SK-N-SH (cell line): ENCODE measurements at regions not wholly inside any gene's neighbourhood (a gene's known extent, or its start where the extent isn't known, plus 50 kb on each side); places are given as distances from the start of the nearest gene placed in this dataset.

Source experiments
- EP300 ChIP-seq, 2 experiments: IDR thresholded peaks; 2 replicates each; pipeline versions ENCODE4 v1.4.0 to v1.6.1; 2012; ENCODE audit warnings: borderline replicate concordance in 1 of 2, low read depth in 1 of 2, low read length in 1 of 2
- EZH2phosphoT487 ChIP-seq: fragments of 200-600 bp; sonication (generic); IDR thresholded peaks from 2 replicates; pipeline ENCODE4 v1.6.1; 2017; ENCODE audit warnings: low read depth, mixed run types, mild to moderate bottlenecking, antibody characterized with exemption, moderate library complexity, borderline replicate concordance
- NFIC ChIP-seq: IDR thresholded peaks from 2 replicates; pipeline ENCODE4 v1.4.0; 2012; ENCODE audit warnings: borderline replicate concordance
- POLR2AphosphoS5 ChIP-seq: IDR thresholded peaks from 2 replicates; pipeline ENCODE4 v1.6.1; 2012; ENCODE audit warnings: low read depth, low read length
- RAD21 ChIP-seq: IDR thresholded peaks from 2 replicates; pipeline ENCODE4 v1.6.1; 2012; ENCODE audit warnings: mild to moderate bottlenecking, low read length
- RCOR1 ChIP-seq: fragments of 150-350 bp; IDR thresholded peaks from 2 replicates; pipeline ENCODE4 v1.6.1; 2017; ENCODE audit warnings: antibody characterized with exemption, low read length
- REST ChIP-seq: IDR thresholded peaks from 2 replicates; pipeline ENCODE4 v1.6.1; 2012; ENCODE audit warnings: mild to moderate bottlenecking, low read depth, low read length, moderate library complexity
- TF ChIP-seq, protein P1 (sequence below): fragments of 200-600 bp; sonication (generic); IDR thresholded peaks from 2 replicates; pipeline ENCODE4 v1.6.1; 2017; ENCODE audit warnings: antibody characterized with exemption, mild to moderate bottlenecking, moderate library complexity
- TF ChIP-seq, protein P2 (sequence below): IDR thresholded peaks from 2 replicates; pipeline ENCODE4 v1.4.0; 2012; ENCODE audit warnings: low read depth
- TF ChIP-seq, protein P3 (sequence below): IDR thresholded peaks from 2 replicates; pipeline ENCODE4 v1.4.0; 2012; ENCODE audit warnings: low read depth, borderline replicate concordance

- no peak for TF ChIP-seq EP300 (IDR thresholded peaks at IDR 0.05; ENCODE audit: borderline replicate concordance in 1 of 2, low read depth in 1 of 2, low read length in 1 of 2)
- TF ChIP-seq, protein P1, sequence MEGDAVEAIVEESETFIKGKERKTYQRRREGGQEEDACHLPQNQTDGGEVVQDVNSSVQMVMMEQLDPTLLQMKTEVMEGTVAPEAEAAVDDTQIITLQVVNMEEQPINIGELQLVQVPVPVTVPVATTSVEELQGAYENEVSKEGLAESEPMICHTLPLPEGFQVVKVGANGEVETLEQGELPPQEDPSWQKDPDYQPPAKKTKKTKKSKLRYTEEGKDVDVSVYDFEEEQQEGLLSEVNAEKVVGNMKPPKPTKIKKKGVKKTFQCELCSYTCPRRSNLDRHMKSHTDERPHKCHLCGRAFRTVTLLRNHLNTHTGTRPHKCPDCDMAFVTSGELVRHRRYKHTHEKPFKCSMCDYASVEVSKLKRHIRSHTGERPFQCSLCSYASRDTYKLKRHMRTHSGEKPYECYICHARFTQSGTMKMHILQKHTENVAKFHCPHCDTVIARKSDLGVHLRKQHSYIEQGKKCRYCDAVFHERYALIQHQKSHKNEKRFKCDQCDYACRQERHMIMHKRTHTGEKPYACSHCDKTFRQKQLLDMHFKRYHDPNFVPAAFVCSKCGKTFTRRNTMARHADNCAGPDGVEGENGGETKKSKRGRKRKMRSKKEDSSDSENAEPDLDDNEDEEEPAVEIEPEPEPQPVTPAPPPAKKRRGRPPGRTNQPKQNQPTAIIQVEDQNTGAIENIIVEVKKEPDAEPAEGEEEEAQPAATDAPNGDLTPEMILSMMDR = no peak
- TF ChIP-seq, protein P2, sequence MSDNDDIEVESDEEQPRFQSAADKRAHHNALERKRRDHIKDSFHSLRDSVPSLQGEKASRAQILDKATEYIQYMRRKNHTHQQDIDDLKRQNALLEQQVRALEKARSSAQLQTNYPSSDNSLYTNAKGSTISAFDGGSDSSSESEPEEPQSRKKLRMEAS = no peak
- TF ChIP-seq RAD21 = no peak
- TF ChIP-seq, protein P3, sequence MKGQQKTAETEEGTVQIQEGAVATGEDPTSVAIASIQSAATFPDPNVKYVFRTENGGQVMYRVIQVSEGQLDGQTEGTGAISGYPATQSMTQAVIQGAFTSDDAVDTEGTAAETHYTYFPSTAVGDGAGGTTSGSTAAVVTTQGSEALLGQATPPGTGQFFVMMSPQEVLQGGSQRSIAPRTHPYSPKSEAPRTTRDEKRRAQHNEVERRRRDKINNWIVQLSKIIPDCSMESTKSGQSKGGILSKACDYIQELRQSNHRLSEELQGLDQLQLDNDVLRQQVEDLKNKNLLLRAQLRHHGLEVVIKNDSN = no peak
- TF ChIP-seq POLR2AphosphoS5 = no peak
- no peak for TF ChIP-seq NFIC
- no peak for TF ChIP-seq RCOR1
- TF ChIP-seq REST = no peak
- no peak for TF ChIP-seq EZH2phosphoT487
Measured at GRCh38 chr2:156648522-156648921, 212.3 kb downstream of the GPD2 start.
